ENCODE measurements at regions not wholly inside any gene's neighbourhood (a gene's known extent, or its start where the extent isn't known, plus 50 kb on each side); places are given as distances from the start of the nearest gene placed in this dataset.

GRCh38 chr3:35044190-35044589, 595.1 kb upstream of the ARPP21 start:
- no peak overlapping the region for H3K27ac Mint-ChIP-seq
- DNase-seq (ENCODE audit: low spot score, unreplicated experiment), result no peak

GRCh38 chr3:35045118-35045517, 594.2 kb upstream of the ARPP21 start:
- no peaks in the 10 kb centered on the region for H3K9me3 Mint-ChIP-seq (ENCODE audit: low read depth)
- H3K36me3 Mint-ChIP-seq (ENCODE audit: insufficient read depth), result no peaks in the 10 kb centered on the region
- H3K4me1 Mint-ChIP-seq (ENCODE audit: low read depth), result no peaks in the 10 kb centered on the region
- no peaks in the 10 kb centered on the region for H3K27me3 Mint-ChIP-seq
- no peak for TF ChIP-seq CTCF (IDR thresholded peaks at IDR 0.05; ENCODE audit: unreplicated experiment)
- DNase-seq (ENCODE audit: low spot score, unreplicated experiment), result no peak
- H3K27ac Mint-ChIP-seq, result no peak overlapping the region
- no peak overlapping the region for H3K4me3 Mint-ChIP-seq (ENCODE audit: low read depth)

More at GRCh38 chr3:35044190-35044589, 595.1 kb upstream of the ARPP21 start:
- no peaks in the 10 kb centered on the region for H3K9me3 Mint-ChIP-seq (ENCODE audit: low read depth)
- H3K4me1 Mint-ChIP-seq (ENCODE audit: low read depth), result no peaks in the 10 kb centered on the region
- no peak overlapping the region for H3K4me3 Mint-ChIP-seq (ENCODE audit: low read depth)
- H3K36me3 Mint-ChIP-seq (ENCODE audit: insufficient read depth), result no peaks in the 10 kb centered on the region
- H3K27me3 Mint-ChIP-seq, result no peaks in the 10 kb centered on the region
- TF ChIP-seq CTCF (IDR thresholded peaks at IDR 0.05; ENCODE audit: unreplicated experiment), result no peak

GRCh38 chr3:35064761-35065160, 574.6 kb upstream of the ARPP21 start:
- Mint-ChIP-seq H3K4me1 (ENCODE audit: low read depth) (no peaks in the 10 kb centered on the region), H3K27ac (no peak overlapping the region), H3K36me3 (ENCODE audit: insufficient read depth) (no peaks in the 10 kb centered on the region), H3K27me3 (no peaks in the 10 kb centered on the region), H3K4me3 (ENCODE audit: low read depth) (no peak overlapping the region), H3K9me3 (ENCODE audit: low read depth) (no peaks in the 10 kb centered on the region)
- TF ChIP-seq CTCF (IDR thresholded peaks at IDR 0.05; ENCODE audit: unreplicated experiment), result no peak
- DNase-seq (ENCODE audit: low spot score, unreplicated experiment), result no peak

- no peak for DNase-seq (ENCODE audit: low spot score, unreplicated experiment)
- no peak for TF ChIP-seq CTCF (IDR thresholded peaks at IDR 0.05; ENCODE audit: unreplicated experiment)
Measured at GRCh38 chr3:35065891-35066290, 573.4 kb upstream of the ARPP21 start.

GRCh38 chr3:35067750-35068149, 571.6 kb upstream of the ARPP21 start:
- no peaks in the 10 kb centered on the region for H3K4me1 Mint-ChIP-seq (ENCODE audit: low read depth)
- TF ChIP-seq CTCF (IDR thresholded peaks at IDR 0.05; ENCODE audit: unreplicated experiment), result no peak
- no peaks in the 10 kb centered on the region for H3K9me3 Mint-ChIP-seq (ENCODE audit: low read depth)
- no peaks in the 10 kb centered on the region for H3K36me3 Mint-ChIP-seq (ENCODE audit: insufficient read depth)
- no peak for DNase-seq (ENCODE audit: low spot score, unreplicated experiment)
- H3K4me3 Mint-ChIP-seq (ENCODE audit: low read depth), result no peak overlapping the region
- no peak overlapping the region for H3K27ac Mint-ChIP-seq
- H3K27me3 Mint-ChIP-seq, result no peaks in the 10 kb centered on the region

More at GRCh38 chr3:35065891-35066290, 573.4 kb upstream of the ARPP21 start:
- Mint-ChIP-seq H3K9me3 (ENCODE audit: low read depth) (no peaks in the 10 kb centered on the region), H3K27me3 (no peaks in the 10 kb centered on the region), H3K36me3 (ENCODE audit: insufficient read depth) (no peaks in the 10 kb centered on the region), H3K4me1 (ENCODE audit: low read depth) (no peaks in the 10 kb centered on the region), H3K27ac (no peak overlapping the region), H3K4me3 (ENCODE audit: low read depth) (no peak overlapping the region)
